Uterus (tissue), 3 donors: ENCODE measurements at regions not wholly inside any gene's neighbourhood (a gene's known extent, or its start where the extent isn't known, plus 50 kb on each side); places are given as distances from the start of the nearest gene placed in this dataset.

Experiments used
- DNase-seq, 2 donors: peaks; one replicate each; pipeline ENCODE4 v3.0.0-alpha.2; 2019 to 2020
- H3K27ac ChIP-seq, 2 donors: fragments of 200-600 bp; sonication (generic); 1 replicate in 1 of 2; 2 replicates in 1 of 2; pipeline ENCODE4 v1.5.1; 2016 to 2018
- H3K27me3 ChIP-seq, 2 donors: fragments of 200-600 bp; sonication (generic); one replicate each; pipeline ENCODE4 v1.5.1; 2018 to 2019; ENCODE audit warnings: control low read depth in 1 of 2
- H3K36me3 ChIP-seq, 2 donors: fragments of 200-600 bp; sonication (generic); one replicate each; pipeline ENCODE4 v1.5.1; 2019; ENCODE audit warnings: control low read depth in 1 of 2
- H3K4me1 ChIP-seq, 2 donors: fragments of 200-600 bp; sonication (generic); one replicate each; pipeline ENCODE4 v1.5.1; 2018 to 2019; ENCODE audit warnings: control low read depth in 1 of 2
- H3K4me3 ChIP-seq, 2 donors: fragments of 200-600 bp; sonication (generic); 1 replicate in 1 of 2; 2 replicates in 1 of 2; pipeline ENCODE4 v1.5.1; 2018 to 2019; ENCODE audit warnings: mild to moderate bottlenecking in 1 of 2
- H3K9me3 ChIP-seq, 2 donors: fragments of 200-600 bp; sonication (generic); one replicate each; pipeline ENCODE4 v1.5.1; 2019; ENCODE audit warnings: control low read depth in 1 of 2
- POLR2A ChIP-seq, 2 donors: fragments of 450-650 bp; IDR thresholded peaks; one replicate each; pipeline ENCODE4 v1.6.1; 2016; ENCODE audit warnings: antibody characterized with exemption in 2 of 2, mild to moderate bottlenecking in 1 of 2, moderate library complexity in 1 of 2
- intact Hi-C: fragments of 100-400 bp; cut with DNase I; formaldehyde crosslinking; loops from one replicate; pipeline ENCODE4 v1.15.1; 2023; ENCODE audit warnings: low total_unique reads
- TF ChIP-seq, protein P1 (sequence below), 4 experiments: fragments of 200-600 bp in 2 of 4; fragments of 450-650 bp in 2 of 4; sonication (generic) in 2 of 4; IDR thresholded peaks; one replicate each; pipeline ENCODE4 v1.5.1; 2016 to 2019; ENCODE audit warnings: antibody characterized with exemption in 4 of 4, mild to moderate bottlenecking in 2 of 4, moderate library complexity in 1 of 4
- donor health status: DM: yes; HTN: yes; CAD: no.

DNA sequence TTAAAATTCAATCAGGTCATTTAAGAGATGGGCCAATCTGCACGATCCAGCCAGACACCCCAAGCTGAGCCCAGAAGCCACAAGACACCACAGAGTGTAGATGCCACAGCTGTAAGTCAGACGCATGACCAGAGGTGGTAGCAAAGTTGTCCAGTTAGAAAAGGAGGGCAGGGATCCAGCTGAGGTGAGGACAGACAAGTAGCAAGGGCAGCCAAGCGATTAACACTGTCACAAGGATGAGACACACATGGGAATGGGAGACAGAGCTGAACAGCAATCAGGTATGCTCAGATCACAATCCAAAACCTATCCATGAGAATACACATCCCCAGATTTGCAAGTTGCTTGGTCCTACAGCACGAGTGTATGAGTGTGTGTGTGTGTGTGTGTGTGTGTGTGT, 143.4 kb upstream of the STK17B start:
- no peak for DNase-seq
- TF ChIP-seq, protein P1, sequence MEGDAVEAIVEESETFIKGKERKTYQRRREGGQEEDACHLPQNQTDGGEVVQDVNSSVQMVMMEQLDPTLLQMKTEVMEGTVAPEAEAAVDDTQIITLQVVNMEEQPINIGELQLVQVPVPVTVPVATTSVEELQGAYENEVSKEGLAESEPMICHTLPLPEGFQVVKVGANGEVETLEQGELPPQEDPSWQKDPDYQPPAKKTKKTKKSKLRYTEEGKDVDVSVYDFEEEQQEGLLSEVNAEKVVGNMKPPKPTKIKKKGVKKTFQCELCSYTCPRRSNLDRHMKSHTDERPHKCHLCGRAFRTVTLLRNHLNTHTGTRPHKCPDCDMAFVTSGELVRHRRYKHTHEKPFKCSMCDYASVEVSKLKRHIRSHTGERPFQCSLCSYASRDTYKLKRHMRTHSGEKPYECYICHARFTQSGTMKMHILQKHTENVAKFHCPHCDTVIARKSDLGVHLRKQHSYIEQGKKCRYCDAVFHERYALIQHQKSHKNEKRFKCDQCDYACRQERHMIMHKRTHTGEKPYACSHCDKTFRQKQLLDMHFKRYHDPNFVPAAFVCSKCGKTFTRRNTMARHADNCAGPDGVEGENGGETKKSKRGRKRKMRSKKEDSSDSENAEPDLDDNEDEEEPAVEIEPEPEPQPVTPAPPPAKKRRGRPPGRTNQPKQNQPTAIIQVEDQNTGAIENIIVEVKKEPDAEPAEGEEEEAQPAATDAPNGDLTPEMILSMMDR (IDR thresholded peaks at IDR 0.05) = no peak
- TF ChIP-seq POLR2A (IDR thresholded peaks at IDR 0.05) = no peak
- no peak overlapping the region for H3K27ac ChIP-seq
- intact Hi-C loops = no loop called here
- H3K36me3 ChIP-seq = no peaks in the 10 kb centered on the region
- no peaks in the 10 kb centered on the region for H3K27me3 ChIP-seq
- H3K9me3 ChIP-seq = no peaks in the 10 kb centered on the region
- H3K4me1 ChIP-seq = no peaks in the 10 kb centered on the region
- no peak overlapping the region for H3K4me3 ChIP-seq

DNA sequence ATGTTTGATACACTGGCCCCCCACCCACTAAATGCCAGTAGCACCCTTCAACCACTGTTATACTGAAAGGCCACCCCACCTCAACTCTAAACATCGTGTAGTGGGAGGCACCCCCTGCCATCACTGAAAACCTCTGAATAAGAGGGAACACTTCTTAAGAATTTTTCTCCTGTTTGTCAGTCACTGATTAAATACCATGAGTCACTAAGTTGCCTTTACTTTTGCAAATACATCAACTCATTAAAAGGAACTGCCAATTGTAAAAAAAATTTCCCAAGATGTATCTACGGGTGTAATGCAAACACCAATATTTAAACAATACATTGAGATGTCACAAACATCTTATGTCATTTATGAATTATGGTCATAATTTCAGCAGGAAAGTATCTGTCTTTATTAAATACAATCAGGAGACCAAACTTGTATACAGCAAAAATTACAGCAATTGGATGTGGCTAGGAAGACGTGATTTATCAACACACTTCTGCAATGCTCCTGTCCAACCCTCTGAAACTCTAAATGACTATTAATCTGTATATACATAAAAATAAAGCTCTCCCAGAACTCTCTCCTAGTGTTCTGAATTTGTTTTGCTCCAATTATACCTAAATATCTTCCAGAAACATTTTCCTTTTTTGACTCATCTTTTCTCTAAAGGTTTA, 144.1 kb upstream of the STK17B start:
- Histone ChIP-seq H3K4me1 (no peaks in the 10 kb centered on the region), H3K4me3 (no peak overlapping the region), H3K9me3 (no peaks in the 10 kb centered on the region), H3K27ac (no peak overlapping the region), H3K27me3 (no peaks in the 10 kb centered on the region), H3K36me3 (no peaks in the 10 kb centered on the region)
- TF ChIP-seq, protein P1 (IDR thresholded peaks at IDR 0.05) = no peak
- no peak for TF ChIP-seq POLR2A (IDR thresholded peaks at IDR 0.05)
- intact Hi-C loops = no loop called here
- DNase-seq = no peak

DNA sequence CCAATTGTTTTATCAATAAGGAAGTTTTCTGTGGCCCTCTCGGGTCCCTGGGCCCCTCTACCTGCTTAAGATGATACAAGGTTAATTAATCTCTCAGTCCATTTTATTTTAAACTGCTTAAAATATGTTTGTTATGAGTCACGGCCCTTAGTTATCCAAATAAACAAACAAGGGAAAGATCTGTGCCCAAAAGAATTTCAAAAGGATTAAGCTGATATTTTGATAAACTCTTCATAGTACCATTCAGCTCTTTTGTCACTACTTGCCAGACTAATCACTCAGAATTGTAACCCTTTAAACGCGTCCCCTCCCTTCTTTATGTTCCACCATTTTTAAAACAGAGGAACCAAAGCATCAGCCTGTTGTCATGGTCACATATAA, 144.7 kb upstream of the STK17B start:
- Histone ChIP-seq H3K27me3 (no peaks in the 10 kb centered on the region), H3K4me3 (no peak overlapping the region), H3K27ac (no peak overlapping the region), H3K9me3 (no peaks in the 10 kb centered on the region), H3K4me1 (no peaks in the 10 kb centered on the region), H3K36me3 (no peaks in the 10 kb centered on the region)
- no peak for DNase-seq
- TF ChIP-seq, protein P1 (IDR thresholded peaks at IDR 0.05) = no peak
- TF ChIP-seq POLR2A (IDR thresholded peaks at IDR 0.05) = no peak
- intact Hi-C loops = no loop called here

DNA sequence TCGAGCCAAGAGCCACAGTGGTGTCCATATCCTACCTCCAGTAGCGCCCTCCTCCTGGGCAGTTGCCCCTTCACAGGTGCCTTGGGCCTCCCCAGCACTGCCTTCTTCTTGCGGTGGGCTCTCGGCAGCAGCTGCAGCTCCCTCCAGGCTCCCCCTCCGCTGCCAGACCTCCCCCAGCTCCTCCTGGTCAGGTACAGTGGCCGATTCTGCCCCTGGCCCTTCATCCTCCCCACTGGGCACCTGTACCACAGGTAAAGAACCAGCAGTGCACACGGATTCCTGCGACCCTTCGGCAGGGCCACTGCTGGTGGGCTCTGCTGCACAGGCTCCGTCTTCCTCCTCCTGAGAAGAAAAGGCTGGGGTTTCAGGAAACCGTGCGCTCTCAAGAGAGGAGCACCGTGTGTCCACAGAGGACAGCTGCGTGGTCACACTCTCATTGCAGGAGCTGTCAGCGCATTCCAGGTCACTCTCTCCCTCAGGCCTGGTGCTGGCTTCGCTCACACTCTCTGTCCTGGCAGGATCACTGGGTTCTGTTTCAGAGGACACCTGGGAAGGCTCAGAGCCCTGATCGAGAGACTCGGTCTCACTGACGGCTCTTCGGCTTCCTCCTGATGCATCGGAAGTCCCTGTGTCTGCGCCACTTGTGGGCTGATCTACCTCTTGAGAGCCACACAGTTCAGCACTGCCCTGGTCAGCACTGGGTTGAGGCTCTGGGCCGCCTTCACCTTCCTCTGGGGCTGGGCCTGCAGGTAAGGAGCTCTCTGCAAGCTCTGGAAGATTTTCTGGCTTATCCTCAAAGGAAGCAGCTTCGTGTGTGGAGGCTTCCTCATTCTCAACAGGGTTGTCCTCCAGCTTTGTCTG, 147.4 kb upstream of the STK17B start:
- no peak overlapping the region for H3K4me3 ChIP-seq
- no peak for DNase-seq
- no peaks in the 10 kb centered on the region for H3K27me3 ChIP-seq
- H3K36me3 ChIP-seq = no peaks in the 10 kb centered on the region
- intact Hi-C loops = no loop called here
- no peak overlapping the region for H3K27ac ChIP-seq
- no peak for TF ChIP-seq POLR2A (IDR thresholded peaks at IDR 0.05)
- TF ChIP-seq, protein P1 (IDR thresholded peaks at IDR 0.05) = no peak
- no peaks in the 10 kb centered on the region for H3K9me3 ChIP-seq
- no peaks in the 10 kb centered on the region for H3K4me1 ChIP-seq
